ENCODE measurements at regions not wholly inside any gene's neighbourhood (a gene's known extent, or its start where the extent isn't known, plus 50 kb on each side); places are given as distances from the start of the nearest gene placed in this dataset.

GRCh38 chr3:72337480-72337855, 510.8 kb downstream of the SHQ1 start:
- H3K9ac ChIP-seq (ENCODE audit: extremely low read depth, insufficient read length, low read length): no peak overlapping the region
- no peak overlapping the region for H3K14ac ChIP-seq (ENCODE audit: insufficient read depth, low read length)
- no peak overlapping the region for H2BK20ac ChIP-seq (ENCODE audit: low read depth, low read length, poor library complexity, severe bottlenecking)
- Mint-ChIP-seq H3K36me3 (ENCODE audit: insufficient read depth in 1 of 3, low read depth in 3 of 3) (no peaks in the 10 kb centered on the region), H3K4me1 (peaks cover 17 to 22% of the 10 kb centered on the region in 2 experiments), H3K9me3 (no peaks in the 10 kb centered on the region), H3K27me3 (ENCODE audit: low read depth) (peaks cover 31% of the 10 kb centered on the region), H3K4me3 (no peak overlapping the region), H3K27ac (no peak overlapping the region)
- no peaks in the 10 kb centered on the region for H3K27me3 ChIP-seq (ENCODE audit: insufficient read depth, low read length)
- no peak overlapping the region for H4K5ac ChIP-seq (ENCODE audit: insufficient read length, low read depth, low read length)
- no peak overlapping the region for H3K4ac ChIP-seq (ENCODE audit: low read depth, low read length)
- no peak overlapping the region for H3K18ac ChIP-seq (ENCODE audit: insufficient read length, low read depth, low read length)
- H3K9me3 ChIP-seq (ENCODE audit: control insufficient read depth, low read depth, low read length): no peaks in the 10 kb centered on the region
- no peak overlapping the region for H3K4me2 ChIP-seq (ENCODE audit: insufficient read depth, insufficient read length, low read length)
- no peak overlapping the region for H2AFZ ChIP-seq (ENCODE audit: low read length)
- H4K91ac ChIP-seq (ENCODE audit: insufficient read length, low read depth, low read length): no peak overlapping the region
- H4K20me1 ChIP-seq (ENCODE audit: control insufficient read depth, insufficient read depth, insufficient read length): peaks cover 3% of the 10 kb centered on the region
- H3K23ac ChIP-seq (ENCODE audit: insufficient read length, low read depth, low read length): no peak overlapping the region
- WGBS (ENCODE audit: extremely low coverage, insufficient read length, low lambda C conversion rate): 100% methylated on average over 1 of the region's 5 CpGs
- no peaks in the 10 kb centered on the region for H3K79me1 ChIP-seq (ENCODE audit: insufficient read depth, low read depth, low read length, poor library complexity, severe bottlenecking)
- no peak overlapping the region for H3T11ph ChIP-seq (ENCODE audit: low read length)
- no peak for DNase-seq
- peaks cover 3% of the 10 kb centered on the region; the same call in 1 of the 2 replicates for H3K4me1 ChIP-seq (ENCODE audit: insufficient read depth, low read length)
- no peak overlapping the region for H3K56ac ChIP-seq (ENCODE audit: insufficient read length, low read depth, low read length)
- H4K8ac ChIP-seq (replicated peaks; ENCODE audit: insufficient read length, low read depth, low read length): peak overlapping the region; percentile 1
- no peak overlapping the region for H2BK5ac ChIP-seq (ENCODE audit: insufficient read length, low read length)
- TF ChIP-seq CTCF (conservative IDR thresholded peaks at IDR 0.05): no peak
- no peaks in the 10 kb centered on the region for H3K79me2 ChIP-seq (ENCODE audit: insufficient read depth, low read length)
- no peak overlapping the region for H2BK12ac ChIP-seq (ENCODE audit: insufficient read length, low read depth, low read length)
- no peak overlapping the region for H2BK120ac ChIP-seq (ENCODE audit: low read depth, low read length, poor library complexity, severe bottlenecking)
- no peak overlapping the region for H2BK15ac ChIP-seq (ENCODE audit: low read depth, low read length)
- H3K23me2 ChIP-seq (ENCODE audit: insufficient read length, low read depth, low read length, poor library complexity, severe bottlenecking): no peaks in the 10 kb centered on the region
- H3K27ac ChIP-seq (ENCODE audit: insufficient read length, low read depth, low read length): no peak overlapping the region
- H2AK5ac ChIP-seq (ENCODE audit: insufficient read length, low read length): no peak overlapping the region

Data from H9 (cell line).